Liver (tissue), 3 donors: ENCODE measurements at regions not wholly inside any gene's neighbourhood (a gene's known extent, or its start where the extent isn't known, plus 50 kb on each side); places are given as distances from the start of the nearest gene placed in this dataset.

Experiments used
- CTCF ChIP-seq: fragments of 150-350 bp; IDR thresholded peaks from 2 replicates; pipeline ENCODE4 v1.5.1; 2017; ENCODE audit warnings: improper control_type of control experiment, low read depth, low read length; ENCODE audit not compliant: missing input control
- REST ChIP-seq: IDR thresholded peaks from 2 replicates; pipeline ENCODE4 v1.6.1; 2016; ENCODE audit warnings: antibody characterized with exemption, mild to moderate bottlenecking
- TAF1 ChIP-seq: conservative IDR thresholded peaks from 2 replicates; pipeline ENCODE4 v1.6.1; 2016; ENCODE audit warnings: antibody characterized with exemption, mild to moderate bottlenecking
- donor health status: healthy.
- donor health status: healthy.

GRCh38 chr7:38086857-38087256, 91.2 kb upstream of the STARD3NL start:
- TF ChIP-seq REST = no peak
- TF ChIP-seq TAF1 = no peak
- no peak for TF ChIP-seq CTCF
